GM12873 (cell line): ENCODE measurements at regions not wholly inside any gene's neighbourhood (a gene's known extent, or its start where the extent isn't known, plus 50 kb on each side); places are given as distances from the start of the nearest gene placed in this dataset.

Experiments
- CTCF ChIP-seq: IDR thresholded peaks from 2 replicates; pipeline ENCODE4 v1.5.1; 2012; ENCODE audit warnings: low read depth, mild to moderate bottlenecking, moderate library complexity, low read length, control low read depth; ENCODE audit not compliant: insufficient read depth; ENCODE audit errors: missing control alignments

GRCh38 chr3:59482684-59483083 is 432.9 kb upstream of the CFAP20DC start:
- no peak for TF ChIP-seq CTCF

- TF ChIP-seq CTCF = no peak
Observed at GRCh38 chr3:59481776-59482400, 432.1 kb upstream of the CFAP20DC start.

GRCh38 chr3:59480486-59480995 is 430.7 kb upstream of the CFAP20DC start:
- peak; percentile 9 for TF ChIP-seq CTCF

- no peak for TF ChIP-seq CTCF
Observed at GRCh38 chr3:59473636-59474035, 423.8 kb upstream of the CFAP20DC start.

GRCh38 chr3:59472541-59472940 is 422.7 kb upstream of the CFAP20DC start:
- TF ChIP-seq CTCF = no peak

GRCh38 chr3:59469948-59470723 is 420.3 kb upstream of the CFAP20DC start:
- TF ChIP-seq CTCF = no peak

DNA sequence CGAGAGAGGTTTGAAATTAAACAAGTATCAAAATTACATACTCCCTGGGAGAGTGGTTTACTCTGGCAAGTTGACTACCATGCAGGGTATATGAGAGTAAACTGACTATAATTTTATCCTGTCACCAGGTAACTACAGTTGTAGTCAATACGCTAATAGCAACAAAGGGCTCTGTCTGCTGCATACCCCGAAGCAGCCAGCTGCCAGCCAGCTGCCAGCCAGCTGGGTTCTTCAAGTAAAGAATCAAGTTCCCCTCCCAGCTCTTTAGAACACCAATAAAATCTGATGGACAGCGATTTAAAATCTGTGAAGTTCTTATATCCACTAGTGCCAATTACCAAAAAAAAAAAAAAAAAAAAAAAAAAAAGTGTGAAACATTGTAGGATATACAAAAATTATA is 417.7 kb upstream of the CFAP20DC start:
- no peak for TF ChIP-seq CTCF
